Panc1 (cell line): ENCODE measurements at regions not wholly inside any gene's neighbourhood (a gene's known extent, or its start where the extent isn't known, plus 50 kb on each side); places are given as distances from the start of the nearest gene placed in this dataset.

ENCODE experiments used
- POLR2AphosphoS5 ChIP-seq: IDR thresholded peaks from 2 replicates; pipeline ENCODE4 v1.6.1; 2012; ENCODE audit warnings: mild to moderate bottlenecking, low read depth, low read length, moderate library complexity
- SIN3A ChIP-seq: IDR thresholded peaks from 2 replicates; pipeline ENCODE4 v1.6.1; 2012; ENCODE audit warnings: low read depth, mild to moderate bottlenecking, low read length, moderate library complexity, borderline replicate concordance; ENCODE audit not compliant: insufficient read depth
- TF ChIP-seq, protein P1 (sequence below): fragments of 450-650 bp; IDR thresholded peaks from 2 replicates; pipeline ENCODE4 v1.5.1; 2017; ENCODE audit warnings: mild to moderate bottlenecking
- TF ChIP-seq, protein P2 (sequence below), 2 experiments: IDR thresholded peaks; 2 replicates each; pipeline ENCODE4 v1.6.1; 2011 to 2012; ENCODE audit warnings: low read depth in 2 of 2, control low read depth in 1 of 2, low read length in 1 of 2, mild to moderate bottlenecking in 1 of 2, moderate library complexity in 1 of 2; ENCODE audit not compliant: insufficient read depth in 1 of 2

DNA sequence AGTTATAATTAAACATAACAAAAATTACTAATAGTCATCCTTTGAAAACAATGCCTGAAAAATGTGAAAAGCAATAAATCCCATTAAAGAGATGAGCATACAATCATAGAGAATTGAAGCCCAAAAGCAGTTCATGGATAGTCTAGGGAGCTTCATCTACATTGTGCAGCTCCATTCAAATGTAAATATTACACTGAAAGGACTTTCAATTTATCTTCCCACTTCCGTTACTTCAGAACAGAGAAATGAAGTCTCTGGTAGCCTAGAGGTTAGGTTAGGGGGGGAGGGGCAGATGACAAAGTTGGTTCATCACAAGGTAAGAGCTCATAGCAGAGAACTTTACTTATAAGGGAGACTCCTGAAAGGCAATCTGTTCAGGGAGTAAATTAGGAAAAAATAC is 126.6 kb upstream of the RGPD4 start:
- TF ChIP-seq, protein P1, sequence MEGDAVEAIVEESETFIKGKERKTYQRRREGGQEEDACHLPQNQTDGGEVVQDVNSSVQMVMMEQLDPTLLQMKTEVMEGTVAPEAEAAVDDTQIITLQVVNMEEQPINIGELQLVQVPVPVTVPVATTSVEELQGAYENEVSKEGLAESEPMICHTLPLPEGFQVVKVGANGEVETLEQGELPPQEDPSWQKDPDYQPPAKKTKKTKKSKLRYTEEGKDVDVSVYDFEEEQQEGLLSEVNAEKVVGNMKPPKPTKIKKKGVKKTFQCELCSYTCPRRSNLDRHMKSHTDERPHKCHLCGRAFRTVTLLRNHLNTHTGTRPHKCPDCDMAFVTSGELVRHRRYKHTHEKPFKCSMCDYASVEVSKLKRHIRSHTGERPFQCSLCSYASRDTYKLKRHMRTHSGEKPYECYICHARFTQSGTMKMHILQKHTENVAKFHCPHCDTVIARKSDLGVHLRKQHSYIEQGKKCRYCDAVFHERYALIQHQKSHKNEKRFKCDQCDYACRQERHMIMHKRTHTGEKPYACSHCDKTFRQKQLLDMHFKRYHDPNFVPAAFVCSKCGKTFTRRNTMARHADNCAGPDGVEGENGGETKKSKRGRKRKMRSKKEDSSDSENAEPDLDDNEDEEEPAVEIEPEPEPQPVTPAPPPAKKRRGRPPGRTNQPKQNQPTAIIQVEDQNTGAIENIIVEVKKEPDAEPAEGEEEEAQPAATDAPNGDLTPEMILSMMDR: no peak
- TF ChIP-seq, protein P2, sequence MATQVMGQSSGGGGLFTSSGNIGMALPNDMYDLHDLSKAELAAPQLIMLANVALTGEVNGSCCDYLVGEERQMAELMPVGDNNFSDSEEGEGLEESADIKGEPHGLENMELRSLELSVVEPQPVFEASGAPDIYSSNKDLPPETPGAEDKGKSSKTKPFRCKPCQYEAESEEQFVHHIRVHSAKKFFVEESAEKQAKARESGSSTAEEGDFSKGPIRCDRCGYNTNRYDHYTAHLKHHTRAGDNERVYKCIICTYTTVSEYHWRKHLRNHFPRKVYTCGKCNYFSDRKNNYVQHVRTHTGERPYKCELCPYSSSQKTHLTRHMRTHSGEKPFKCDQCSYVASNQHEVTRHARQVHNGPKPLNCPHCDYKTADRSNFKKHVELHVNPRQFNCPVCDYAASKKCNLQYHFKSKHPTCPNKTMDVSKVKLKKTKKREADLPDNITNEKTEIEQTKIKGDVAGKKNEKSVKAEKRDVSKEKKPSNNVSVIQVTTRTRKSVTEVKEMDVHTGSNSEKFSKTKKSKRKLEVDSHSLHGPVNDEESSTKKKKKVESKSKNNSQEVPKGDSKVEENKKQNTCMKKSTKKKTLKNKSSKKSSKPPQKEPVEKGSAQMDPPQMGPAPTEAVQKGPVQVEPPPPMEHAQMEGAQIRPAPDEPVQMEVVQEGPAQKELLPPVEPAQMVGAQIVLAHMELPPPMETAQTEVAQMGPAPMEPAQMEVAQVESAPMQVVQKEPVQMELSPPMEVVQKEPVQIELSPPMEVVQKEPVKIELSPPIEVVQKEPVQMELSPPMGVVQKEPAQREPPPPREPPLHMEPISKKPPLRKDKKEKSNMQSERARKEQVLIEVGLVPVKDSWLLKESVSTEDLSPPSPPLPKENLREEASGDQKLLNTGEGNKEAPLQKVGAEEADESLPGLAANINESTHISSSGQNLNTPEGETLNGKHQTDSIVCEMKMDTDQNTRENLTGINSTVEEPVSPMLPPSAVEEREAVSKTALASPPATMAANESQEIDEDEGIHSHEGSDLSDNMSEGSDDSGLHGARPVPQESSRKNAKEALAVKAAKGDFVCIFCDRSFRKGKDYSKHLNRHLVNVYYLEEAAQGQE (IDR thresholded peaks at IDR 0.05; ENCODE audit: insufficient read depth in 1 of 2, low read depth in 2 of 2, low read length in 1 of 2): no peak
- TF ChIP-seq POLR2AphosphoS5: no peak
- no peak for TF ChIP-seq SIN3A
